ENCODE measurements at regions not wholly inside any gene's neighbourhood (a gene's known extent, or its start where the extent isn't known, plus 50 kb on each side); places are given as distances from the start of the nearest gene placed in this dataset.

DNA sequence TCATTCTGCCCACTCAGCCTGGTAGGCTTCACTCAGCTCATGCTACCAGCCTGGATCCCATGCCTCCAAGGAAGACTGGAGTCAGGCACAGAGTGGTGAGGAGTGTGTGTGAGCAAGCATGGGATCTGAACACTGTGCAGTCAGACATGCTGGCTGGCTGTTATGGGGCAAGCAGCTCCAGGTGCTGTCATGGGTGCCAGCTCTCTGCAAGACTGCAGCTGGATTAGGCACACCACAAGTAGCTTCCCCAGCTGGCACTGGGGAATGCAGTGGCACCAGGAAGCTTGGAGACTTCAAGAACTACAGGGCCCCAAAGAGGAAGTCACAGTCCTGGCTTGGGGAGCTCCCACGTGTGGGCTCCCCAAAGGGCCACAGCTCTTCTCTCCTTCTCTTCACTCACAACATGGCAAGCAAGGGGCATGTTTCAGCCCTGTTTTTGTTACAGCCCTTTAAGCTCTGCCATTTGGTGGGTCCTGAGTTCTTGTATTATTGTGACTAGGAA lies 202.5 kb downstream of the VRK1 start:
- TF ChIP-seq CTCF (IDR thresholded peaks at IDR 0.05; ENCODE audit: insufficient read depth, low read length) (no peak), POLR2AphosphoS5 (IDR thresholded peaks at IDR 0.05; ENCODE audit: low read depth) (peak; percentile 70)
